ENCODE measurements at regions not wholly inside any gene's neighbourhood (a gene's known extent, or its start where the extent isn't known, plus 50 kb on each side); places are given as distances from the start of the nearest gene placed in this dataset.

GRCh38 chr5:124919747-124920525 lies 173.5 kb upstream of the ZNF608 start (continued):
- TF ChIP-seq, protein P1, sequence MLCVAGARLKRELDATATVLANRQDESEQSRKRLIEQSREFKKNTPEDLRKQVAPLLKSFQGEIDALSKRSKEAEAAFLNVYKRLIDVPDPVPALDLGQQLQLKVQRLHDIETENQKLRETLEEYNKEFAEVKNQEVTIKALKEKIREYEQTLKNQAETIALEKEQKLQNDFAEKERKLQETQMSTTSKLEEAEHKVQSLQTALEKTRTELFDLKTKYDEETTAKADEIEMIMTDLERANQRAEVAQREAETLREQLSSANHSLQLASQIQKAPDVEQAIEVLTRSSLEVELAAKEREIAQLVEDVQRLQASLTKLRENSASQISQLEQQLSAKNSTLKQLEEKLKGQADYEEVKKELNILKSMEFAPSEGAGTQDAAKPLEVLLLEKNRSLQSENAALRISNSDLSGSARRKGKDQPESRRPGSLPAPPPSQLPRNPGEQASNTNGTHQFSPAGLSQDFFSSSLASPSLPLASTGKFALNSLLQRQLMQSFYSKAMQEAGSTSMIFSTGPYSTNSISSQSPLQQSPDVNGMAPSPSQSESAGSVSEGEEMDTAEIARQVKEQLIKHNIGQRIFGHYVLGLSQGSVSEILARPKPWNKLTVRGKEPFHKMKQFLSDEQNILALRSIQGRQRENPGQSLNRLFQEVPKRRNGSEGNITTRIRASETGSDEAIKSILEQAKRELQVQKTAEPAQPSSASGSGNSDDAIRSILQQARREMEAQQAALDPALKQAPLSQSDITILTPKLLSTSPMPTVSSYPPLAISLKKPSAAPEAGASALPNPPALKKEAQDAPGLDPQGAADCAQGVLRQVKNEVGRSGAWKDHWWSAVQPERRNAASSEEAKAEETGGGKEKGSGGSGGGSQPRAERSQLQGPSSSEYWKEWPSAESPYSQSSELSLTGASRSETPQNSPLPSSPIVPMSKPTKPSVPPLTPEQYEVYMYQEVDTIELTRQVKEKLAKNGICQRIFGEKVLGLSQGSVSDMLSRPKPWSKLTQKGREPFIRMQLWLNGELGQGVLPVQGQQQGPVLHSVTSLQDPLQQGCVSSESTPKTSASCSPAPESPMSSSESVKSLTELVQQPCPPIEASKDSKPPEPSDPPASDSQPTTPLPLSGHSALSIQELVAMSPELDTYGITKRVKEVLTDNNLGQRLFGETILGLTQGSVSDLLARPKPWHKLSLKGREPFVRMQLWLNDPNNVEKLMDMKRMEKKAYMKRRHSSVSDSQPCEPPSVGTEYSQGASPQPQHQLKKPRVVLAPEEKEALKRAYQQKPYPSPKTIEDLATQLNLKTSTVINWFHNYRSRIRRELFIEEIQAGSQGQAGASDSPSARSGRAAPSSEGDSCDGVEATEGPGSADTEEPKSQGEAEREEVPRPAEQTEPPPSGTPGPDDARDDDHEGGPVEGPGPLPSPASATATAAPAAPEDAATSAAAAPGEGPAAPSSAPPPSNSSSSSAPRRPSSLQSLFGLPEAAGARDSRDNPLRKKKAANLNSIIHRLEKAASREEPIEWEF (IDR thresholded peaks at IDR 0.05; ENCODE audit: insufficient replicate concordance, low read depth, low read length): no peak
- TF ChIP-seq SKIL (IDR thresholded peaks at IDR 0.05; ENCODE audit: low read depth, poor library complexity, severe bottlenecking) (no peak), MEF2B (IDR thresholded peaks at IDR 0.05; ENCODE audit: partially characterized antibody, poor library complexity, severe bottlenecking) (no peak), BACH1 (IDR thresholded peaks at IDR 0.05; ENCODE audit: borderline replicate concordance) (no peak), ZZZ3 (IDR thresholded peaks at IDR 0.05; ENCODE audit: control insufficient read depth, insufficient read length, low read depth) (no peak), KLF5 (IDR thresholded peaks at IDR 0.05; ENCODE audit: partially characterized antibody) (no peak), JUND (IDR thresholded peaks at IDR 0.05; ENCODE audit: low read depth, low read length) (no peak)

Data from GM12878 (cell line).